ENCODE measurements at regions not wholly inside any gene's neighbourhood (a gene's known extent, or its start where the extent isn't known, plus 50 kb on each side); places are given as distances from the start of the nearest gene placed in this dataset.

- no peak for TF ChIP-seq CTCF (IDR thresholded peaks at IDR 0.05; ENCODE audit: low read depth, low read length)
- no peak for DNase-seq
- no peaks in the 10 kb centered on the region for H3K9me3 ChIP-seq (ENCODE audit: severe bottlenecking)
- H3K36me3 ChIP-seq: no peaks in the 10 kb centered on the region
- H3K4me3 ChIP-seq (ENCODE audit: low read depth, low read length): no peak overlapping the region
- no peaks in the 10 kb centered on the region for H3K27me3 ChIP-seq (ENCODE audit: insufficient read depth, low read depth, severe bottlenecking)
- H3K27ac ChIP-seq: no peak overlapping the region
Measured at GRCh38 chr3:110758208-110758607, 313.4 kb upstream of the NECTIN3 start.

GRCh38 chr3:110767156-110767555, 304.5 kb upstream of the NECTIN3 start:
- no peak for DNase-seq
- Histone ChIP-seq H3K4me3 (ENCODE audit: low read depth, low read length) (no peak overlapping the region), H3K36me3 (no peaks in the 10 kb centered on the region)

DNA sequence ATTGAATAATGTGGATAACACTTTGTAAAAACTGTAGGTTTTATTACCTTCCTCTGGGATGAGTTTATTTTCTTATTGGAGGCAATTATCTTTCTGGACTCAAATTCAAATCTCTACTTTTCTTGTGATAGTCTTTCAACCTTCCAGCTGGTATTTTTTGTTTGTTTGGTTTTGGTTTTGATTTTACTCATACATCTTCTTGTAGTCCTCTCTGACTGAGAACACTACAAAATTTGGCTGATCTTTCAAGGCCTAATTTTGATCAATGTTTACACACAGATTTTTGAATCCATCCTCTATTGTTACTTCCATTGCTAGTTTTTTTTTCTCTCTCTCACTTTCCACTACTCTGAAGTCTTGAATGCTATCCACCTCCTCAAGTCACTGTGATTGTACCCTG, 303.8 kb upstream of the NECTIN3 start:
- no peak for DNase-seq
- TF ChIP-seq CTCF (IDR thresholded peaks at IDR 0.05; ENCODE audit: low read depth, low read length): no peak
- no peaks in the 10 kb centered on the region for H3K36me3 ChIP-seq
- H3K4me3 ChIP-seq (ENCODE audit: low read depth, low read length): no peak overlapping the region
- H3K9me3 ChIP-seq (ENCODE audit: severe bottlenecking): peaks cover 6% of the 10 kb centered on the region
- H3K27me3 ChIP-seq (ENCODE audit: insufficient read depth, low read depth, severe bottlenecking): no peaks in the 10 kb centered on the region
- H3K27ac ChIP-seq: no peak overlapping the region

More at GRCh38 chr3:110767156-110767555, 304.5 kb upstream of the NECTIN3 start:
- Histone ChIP-seq H3K9me3 (ENCODE audit: severe bottlenecking) (peaks cover 6% of the 10 kb centered on the region), H3K27ac (no peak overlapping the region), H3K27me3 (ENCODE audit: insufficient read depth, low read depth, severe bottlenecking) (no peaks in the 10 kb centered on the region)
- TF ChIP-seq CTCF (IDR thresholded peaks at IDR 0.05; ENCODE audit: low read depth, low read length): no peak

- Histone ChIP-seq H3K27ac (no peak overlapping the region), H3K36me3 (no peaks in the 10 kb centered on the region), H3K4me3 (ENCODE audit: low read depth, low read length) (no peak overlapping the region), H3K9me3 (ENCODE audit: severe bottlenecking) (peaks cover 4% of the 10 kb centered on the region), H3K27me3 (ENCODE audit: insufficient read depth, low read depth, severe bottlenecking) (no peaks in the 10 kb centered on the region)
- no peak for TF ChIP-seq CTCF (IDR thresholded peaks at IDR 0.05; ENCODE audit: low read depth, low read length)
- DNase-seq: no peak
Measured at GRCh38 chr3:110773413-110773954, 298.1 kb upstream of the NECTIN3 start.

DNA sequence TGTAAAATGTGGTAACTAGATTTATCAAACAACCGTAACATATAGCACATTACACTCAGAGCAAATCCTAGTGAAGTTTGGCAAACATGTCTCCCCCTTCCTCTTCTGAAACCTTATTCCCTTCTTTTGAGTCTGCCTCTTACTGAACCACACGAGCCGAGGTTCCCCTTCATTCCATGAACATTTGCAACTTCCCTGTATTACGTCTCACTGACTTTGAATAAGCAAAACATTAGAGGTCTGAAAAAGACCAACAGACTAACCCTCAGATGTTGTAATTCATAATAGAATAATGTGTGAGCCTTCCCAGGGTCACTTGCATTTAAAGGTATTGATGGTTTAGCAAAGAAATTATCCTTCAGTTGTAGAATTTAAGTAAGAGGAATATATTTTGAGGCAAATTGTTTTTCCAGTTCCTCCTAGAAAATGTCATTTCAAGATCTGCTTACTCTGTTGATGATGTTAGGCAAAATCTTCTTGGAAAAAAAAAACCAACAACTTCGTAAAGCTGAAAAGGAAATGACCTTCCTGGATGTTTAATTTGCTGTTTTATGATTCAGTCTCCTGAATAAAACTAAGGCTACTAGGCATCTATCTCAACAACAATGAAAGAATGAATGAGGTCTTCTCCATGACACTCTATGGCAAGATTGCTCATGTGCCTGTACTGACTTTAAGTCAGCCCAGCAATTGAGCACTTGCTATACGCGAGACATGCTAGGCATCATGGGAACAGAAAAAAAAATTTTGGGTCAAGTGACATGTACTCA, 296.9 kb upstream of the NECTIN3 start:
- Histone ChIP-seq H3K9me3 (ENCODE audit: severe bottlenecking) (no peaks in the 10 kb centered on the region), H3K27ac (no peak overlapping the region), H3K27me3 (ENCODE audit: insufficient read depth, low read depth, severe bottlenecking) (no peaks in the 10 kb centered on the region), H3K4me3 (ENCODE audit: low read depth, low read length) (no peak overlapping the region), H3K36me3 (no peaks in the 10 kb centered on the region)
- TF ChIP-seq CTCF (IDR thresholded peaks at IDR 0.05; ENCODE audit: low read depth, low read length): no peak
- DNase-seq: no peak

Measured in WERI-Rb-1 (cell line).